ENCODE measurements at regions not wholly inside any gene's neighbourhood (a gene's known extent, or its start where the extent isn't known, plus 50 kb on each side); places are given as distances from the start of the nearest gene placed in this dataset.

DNA sequence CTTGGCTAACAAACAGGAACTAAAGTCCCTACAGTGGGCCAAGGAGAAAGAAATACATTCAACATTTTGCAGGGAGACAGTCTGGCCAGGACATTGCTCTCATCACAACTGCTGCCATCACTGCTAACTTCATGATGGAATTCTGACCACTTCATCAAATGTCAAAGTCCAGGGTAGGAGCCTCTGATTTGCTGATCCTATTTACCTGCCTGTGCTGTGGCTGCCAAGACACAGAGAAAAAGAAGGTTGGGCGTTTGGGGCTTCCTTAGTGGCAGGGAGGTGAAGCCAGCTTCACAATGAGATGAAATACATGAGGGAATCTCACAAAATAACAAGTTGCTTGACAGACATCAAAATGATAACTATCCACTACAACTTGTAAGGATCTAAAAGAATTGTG lies 343.9 kb upstream of the CADM1 start:
- no peaks in the 10 kb centered on the region for H3K4me1 ChIP-seq (ENCODE audit: insufficient read depth)
- WGBS, result 21% methylated on average over 1 of the region's 1 CpG
- H3K36me3 ChIP-seq (ENCODE audit: insufficient read depth), result no peaks in the 10 kb centered on the region
- no peak overlapping the region for H3K4me3 ChIP-seq (ENCODE audit: low read depth, low read length)
- no peak for DNase-seq (ENCODE audit: extremely low spot score)
- no peak overlapping the region for H3K27ac ChIP-seq (ENCODE audit: low read depth)

DNA sequence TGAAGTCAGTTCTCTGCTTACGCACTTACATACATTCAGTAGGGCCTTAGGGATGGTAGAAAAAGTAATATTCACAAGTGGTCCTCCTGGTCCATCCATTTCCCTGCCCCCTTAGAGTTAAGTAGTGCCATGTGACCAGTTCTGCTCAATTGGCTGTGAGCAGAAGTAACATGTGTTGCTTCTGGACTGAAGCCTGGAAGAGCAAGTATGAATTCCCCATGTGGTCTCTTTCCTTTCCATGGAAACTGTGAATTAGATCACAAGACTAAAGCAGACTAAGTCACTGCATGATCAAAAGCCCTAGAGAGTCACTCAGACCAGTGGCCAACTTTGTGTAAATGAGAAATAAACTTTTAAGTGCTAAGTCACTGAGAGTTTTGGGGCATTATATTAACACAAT lies 341.7 kb upstream of the CADM1 start:
- DNase-seq (ENCODE audit: extremely low spot score), result no peak
- Histone ChIP-seq H3K4me1 (ENCODE audit: insufficient read depth) (no peaks in the 10 kb centered on the region), H3K36me3 (ENCODE audit: insufficient read depth) (no peaks in the 10 kb centered on the region), H3K27ac (ENCODE audit: low read depth) (no peak overlapping the region), H3K4me3 (ENCODE audit: low read depth, low read length) (no peak overlapping the region)
- WGBS, result 96% methylated on average over 1 of the region's 1 CpG

GRCh38 chr11:115843685-115844084 lies 339.5 kb upstream of the CADM1 start:
- H3K36me3 ChIP-seq (ENCODE audit: insufficient read depth), result no peaks in the 10 kb centered on the region
- no peak overlapping the region for H3K27ac ChIP-seq (ENCODE audit: low read depth)
- no peaks in the 10 kb centered on the region for H3K4me1 ChIP-seq (ENCODE audit: insufficient read depth)
- no peak overlapping the region for H3K4me3 ChIP-seq (ENCODE audit: low read depth, low read length)
- WGBS, result 65% methylated on average over 3 of the region's 3 CpGs
- DNase-seq (ENCODE audit: extremely low spot score), result no peak

- H3K36me3 ChIP-seq (ENCODE audit: insufficient read depth), result no peaks in the 10 kb centered on the region
- no peak for DNase-seq (ENCODE audit: extremely low spot score)
- WGBS, result 48% methylated on average over 1 of the region's 1 CpG
- no peak overlapping the region for H3K4me3 ChIP-seq (ENCODE audit: low read depth, low read length)
- H3K4me1 ChIP-seq (ENCODE audit: insufficient read depth), result no peaks in the 10 kb centered on the region
- H3K27ac ChIP-seq (ENCODE audit: low read depth), result no peak overlapping the region
These were observed 338.9 kb upstream of the CADM1 start for GRCh38 chr11:115843111-115843510.

- WGBS, result 83% methylated on average over 1 of the region's 1 CpG
These were observed 315.8 kb upstream of the CADM1 start for GRCh38 chr11:115820026-115820425.

DNA sequence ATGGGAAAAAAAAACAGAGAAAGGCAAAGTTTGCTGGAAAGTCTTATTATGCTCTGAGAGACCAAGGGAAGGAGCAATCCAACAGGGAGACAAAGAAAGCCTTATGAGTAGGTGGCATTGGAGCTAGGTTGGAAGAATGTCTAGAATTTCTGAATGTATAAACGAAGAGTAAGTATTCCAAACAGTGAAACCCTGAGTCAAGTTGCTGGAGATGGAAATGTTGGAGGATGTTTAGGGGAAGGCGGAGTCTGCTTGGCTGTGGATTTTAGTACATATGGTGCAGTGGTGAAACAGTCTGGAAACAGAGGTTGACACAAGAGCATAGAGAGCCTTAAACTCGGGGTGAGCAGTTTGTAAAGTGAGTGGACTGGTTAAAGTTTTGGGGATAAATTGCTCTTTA lies 314.8 kb upstream of the CADM1 start:
- 70% methylated on average over 3 of the region's 3 CpGs for WGBS
- no peak for DNase-seq (ENCODE audit: extremely low spot score)
- Histone ChIP-seq H3K4me1 (ENCODE audit: insufficient read depth) (no peaks in the 10 kb centered on the region), H3K36me3 (ENCODE audit: insufficient read depth) (no peaks in the 10 kb centered on the region), H3K4me3 (ENCODE audit: low read depth, low read length) (no peak overlapping the region), H3K27ac (ENCODE audit: low read depth) (no peak overlapping the region)

More at GRCh38 chr11:115820026-115820425, 315.8 kb upstream of the CADM1 start:
- no peak overlapping the region for H3K27ac ChIP-seq (ENCODE audit: low read depth)
- no peaks in the 10 kb centered on the region for H3K4me1 ChIP-seq (ENCODE audit: insufficient read depth)
- no peaks in the 10 kb centered on the region for H3K36me3 ChIP-seq (ENCODE audit: insufficient read depth)
- DNase-seq (ENCODE audit: extremely low spot score), result no peak
- H3K4me3 ChIP-seq (ENCODE audit: low read depth, low read length), result no peak overlapping the region

GRCh38 chr11:115817844-115818468 lies 313.7 kb upstream of the CADM1 start:
- no peak for DNase-seq (ENCODE audit: extremely low spot score)
- Histone ChIP-seq H3K27ac (ENCODE audit: low read depth) (no peak overlapping the region), H3K36me3 (ENCODE audit: insufficient read depth) (no peaks in the 10 kb centered on the region), H3K4me1 (ENCODE audit: insufficient read depth) (no peaks in the 10 kb centered on the region), H3K4me3 (ENCODE audit: low read depth, low read length) (no peak overlapping the region)
- WGBS, result 48% methylated on average over 6 of the region's 6 CpGs

GRCh38 chr11:115808351-115808940 lies 304.2 kb upstream of the CADM1 start:
- Histone ChIP-seq H3K36me3 (ENCODE audit: insufficient read depth) (no peaks in the 10 kb centered on the region), H3K27ac (ENCODE audit: low read depth) (no peak overlapping the region), H3K4me1 (ENCODE audit: insufficient read depth) (no peaks in the 10 kb centered on the region), H3K4me3 (ENCODE audit: low read depth, low read length) (no peak overlapping the region)
- WGBS, result 79% methylated on average over 3 of the region's 3 CpGs
- no peak for DNase-seq (ENCODE audit: extremely low spot score)

DNA sequence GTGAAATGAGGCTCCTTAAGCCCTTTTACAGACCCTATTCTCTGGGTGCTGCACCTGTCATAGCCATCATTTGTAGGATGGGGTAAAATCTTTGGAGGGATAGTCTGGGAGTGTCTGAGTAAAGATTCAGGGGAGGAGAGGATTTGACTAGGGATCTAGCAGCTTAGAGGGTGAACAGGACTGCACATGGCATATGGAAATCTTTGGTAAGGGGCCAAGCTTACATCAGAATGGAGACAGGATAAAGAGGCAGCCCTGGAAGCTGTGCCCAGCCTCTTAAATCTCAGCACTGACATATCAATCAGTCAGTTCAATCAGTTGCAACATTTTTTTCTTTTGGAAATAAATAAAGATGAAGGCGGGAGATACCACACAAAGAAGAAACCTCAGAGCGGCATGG lies 301.8 kb upstream of the CADM1 start:
- Histone ChIP-seq H3K27ac (ENCODE audit: low read depth) (no peak overlapping the region), H3K36me3 (ENCODE audit: insufficient read depth) (no peaks in the 10 kb centered on the region), H3K4me3 (ENCODE audit: low read depth, low read length) (no peak overlapping the region), H3K4me1 (ENCODE audit: insufficient read depth) (no peaks in the 10 kb centered on the region)
- DNase-seq (ENCODE audit: extremely low spot score), result no peak
- 69% methylated on average over 2 of the region's 2 CpGs for WGBS

DNA sequence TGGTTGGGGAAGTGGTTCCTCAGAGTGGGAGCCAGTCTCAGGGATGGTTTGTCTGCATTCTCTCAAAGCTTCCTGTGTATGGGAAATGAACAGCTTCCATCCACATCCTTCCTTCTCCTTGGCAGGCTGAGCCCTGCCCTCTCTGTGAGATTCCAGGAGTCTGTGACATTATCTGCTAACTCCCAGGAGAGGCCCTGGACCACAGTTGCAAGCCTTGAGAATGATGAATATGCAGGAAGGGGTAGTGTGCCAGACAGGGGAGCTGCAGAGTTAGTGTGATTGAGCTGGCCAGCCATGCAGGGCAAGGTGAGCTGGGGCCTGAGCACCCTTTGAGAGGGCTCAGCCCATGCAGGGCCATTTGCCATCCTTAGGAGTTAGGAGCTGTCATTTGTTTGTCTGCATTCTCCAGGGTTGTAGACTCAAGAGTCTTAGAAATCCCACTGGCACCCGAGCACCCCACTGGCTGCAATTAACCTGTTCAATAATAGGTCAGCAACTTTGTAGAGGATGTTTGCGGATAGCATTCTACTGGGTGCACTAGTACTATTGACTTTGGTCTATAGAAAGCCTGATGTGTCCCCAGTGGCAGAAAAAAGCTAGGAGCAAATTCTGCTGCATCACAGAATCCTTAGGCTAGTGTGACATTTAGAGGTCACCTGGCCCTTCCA lies 299.0 kb upstream of the CADM1 start:
- H3K4me3 ChIP-seq (ENCODE audit: low read depth, low read length), result no peak overlapping the region
- no peaks in the 10 kb centered on the region for H3K4me1 ChIP-seq (ENCODE audit: insufficient read depth)
- H3K36me3 ChIP-seq (ENCODE audit: insufficient read depth), result no peaks in the 10 kb centered on the region
- WGBS, result 90% methylated on average over 2 of the region's 2 CpGs
- H3K27ac ChIP-seq (ENCODE audit: low read depth), result no peak overlapping the region
- no peak for DNase-seq (ENCODE audit: extremely low spot score)

DNA sequence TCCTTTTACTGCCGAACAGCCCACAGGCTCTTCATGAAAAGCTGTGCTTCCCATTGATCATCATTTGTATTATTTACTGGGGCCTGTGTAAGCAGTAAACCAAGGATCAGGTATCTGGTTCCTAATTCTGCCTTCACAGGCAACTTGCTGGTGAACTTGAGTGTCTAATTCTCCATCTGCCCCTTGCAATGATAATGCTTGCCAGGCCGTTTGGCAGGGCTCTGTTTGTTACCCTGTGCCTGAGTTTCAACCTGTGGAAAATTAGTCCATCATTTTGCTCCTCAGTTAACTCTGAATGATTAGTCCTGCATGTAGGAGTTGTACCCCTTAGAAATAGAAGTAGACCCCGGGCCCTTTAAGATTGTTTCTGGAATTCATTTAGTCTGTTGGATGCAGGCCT lies 298.4 kb upstream of the CADM1 start:
- H3K4me3 ChIP-seq (ENCODE audit: low read depth, low read length), result no peak overlapping the region
- no peaks in the 10 kb centered on the region for H3K36me3 ChIP-seq (ENCODE audit: insufficient read depth)
- WGBS, result 84% methylated on average over 3 of the region's 3 CpGs
- H3K27ac ChIP-seq (ENCODE audit: low read depth), result no peak overlapping the region
- H3K4me1 ChIP-seq (ENCODE audit: insufficient read depth), result no peaks in the 10 kb centered on the region
- DNase-seq (ENCODE audit: extremely low spot score), result no peak

- no peaks in the 10 kb centered on the region for H3K4me1 ChIP-seq (ENCODE audit: insufficient read depth)
- 92% methylated on average over 6 of the region's 6 CpGs for WGBS
- H3K27ac ChIP-seq (ENCODE audit: low read depth), result no peak overlapping the region
- H3K36me3 ChIP-seq (ENCODE audit: insufficient read depth), result no peaks in the 10 kb centered on the region
- no peak for DNase-seq (ENCODE audit: extremely low spot score)
- no peak overlapping the region for H3K4me3 ChIP-seq (ENCODE audit: low read depth, low read length)
These were observed 288.7 kb upstream of the CADM1 start for GRCh38 chr11:115792903-115793302.

DNA sequence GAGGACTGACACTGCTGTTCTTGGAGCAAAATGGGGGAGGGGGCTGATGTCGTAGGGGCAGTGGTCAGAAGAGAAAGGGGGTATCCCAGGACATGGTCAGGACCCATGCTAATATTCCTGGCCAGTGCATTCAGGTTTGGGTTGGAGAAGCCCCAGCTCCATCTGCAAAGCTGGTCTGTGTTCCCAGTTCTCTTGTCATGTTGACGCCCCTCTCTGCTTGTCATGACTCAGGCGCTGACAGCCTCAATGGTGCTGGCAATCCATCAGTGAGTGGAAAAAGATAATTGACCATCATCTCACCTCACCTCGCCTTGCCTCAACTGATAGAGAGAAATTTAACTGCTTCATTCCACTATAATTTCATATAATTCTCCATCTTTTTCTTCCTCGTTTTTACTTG lies 283.1 kb upstream of the CADM1 start:
- DNase-seq (ENCODE audit: extremely low spot score), result no peak
- WGBS, result 83% methylated on average over 5 of the region's 5 CpGs
- Histone ChIP-seq H3K4me1 (ENCODE audit: insufficient read depth) (no peaks in the 10 kb centered on the region), H3K4me3 (ENCODE audit: low read depth, low read length) (no peak overlapping the region), H3K27ac (ENCODE audit: low read depth) (no peak overlapping the region), H3K36me3 (ENCODE audit: insufficient read depth) (no peaks in the 10 kb centered on the region)

DNA sequence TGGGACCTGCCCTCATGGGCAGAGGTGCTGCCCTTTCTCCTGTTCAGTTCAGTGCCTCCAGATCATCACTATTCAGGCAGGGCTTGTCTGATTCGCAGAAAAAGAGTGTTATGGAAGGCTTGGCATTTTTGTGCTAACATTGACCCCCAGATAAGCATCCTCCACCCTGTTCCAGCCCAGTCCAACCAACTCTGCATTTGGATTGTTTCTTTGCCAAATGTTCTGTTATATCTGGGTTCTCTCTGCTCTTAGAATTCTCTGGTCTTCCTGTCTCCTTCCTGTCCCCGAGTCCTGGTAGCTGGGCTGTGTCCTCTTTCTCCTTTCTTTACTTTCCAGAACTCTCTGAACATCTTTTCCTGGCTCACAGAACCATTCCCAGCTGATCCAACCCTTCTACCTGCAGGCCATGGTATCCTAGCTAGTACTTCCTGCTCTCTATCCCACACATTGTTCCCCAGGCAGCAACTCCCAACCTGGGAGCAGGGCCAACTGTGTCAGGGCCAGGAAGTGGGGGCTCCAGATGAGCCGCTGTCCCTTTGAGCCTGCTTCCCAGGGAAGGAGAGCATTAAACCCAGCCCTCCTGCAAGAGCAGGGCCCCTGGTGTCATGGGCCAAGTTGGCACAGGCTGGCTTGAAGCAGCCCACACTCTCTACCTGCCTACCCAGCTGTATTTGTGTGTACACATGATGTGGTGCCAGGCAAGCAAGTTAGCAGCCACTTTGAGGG lies 280.7 kb upstream of the CADM1 start:
- H3K27ac ChIP-seq (ENCODE audit: low read depth), result no peak overlapping the region
- no peak for DNase-seq (ENCODE audit: extremely low spot score)
- no peaks in the 10 kb centered on the region for H3K36me3 ChIP-seq (ENCODE audit: insufficient read depth)
- no peaks in the 10 kb centered on the region for H3K4me1 ChIP-seq (ENCODE audit: insufficient read depth)
- WGBS, result 61% methylated on average over 3 of the region's 3 CpGs
- no peak overlapping the region for H3K4me3 ChIP-seq (ENCODE audit: low read depth, low read length)
